Ammon's horn (tissue), 1 donor: ENCODE measurements at regions not wholly inside any gene's neighbourhood (a gene's known extent, or its start where the extent isn't known, plus 50 kb on each side); places are given as distances from the start of the nearest gene placed in this dataset.
"Not testable (repeated sequence)": the region's sequence is repeated elsewhere in the genome, so short reads cannot be mapped to it uniquely, and the experiment has no call there.

Experiments
- DNase-seq: peaks from one replicate; pipeline ENCODE4 v3.0.0-alpha.2; 2016; ENCODE audit warnings: low spot score

GRCh38 chr13:53101883-53102282 is 73.3 kb downstream of the OLFM4 start:
- no peak for DNase-seq

DNA sequence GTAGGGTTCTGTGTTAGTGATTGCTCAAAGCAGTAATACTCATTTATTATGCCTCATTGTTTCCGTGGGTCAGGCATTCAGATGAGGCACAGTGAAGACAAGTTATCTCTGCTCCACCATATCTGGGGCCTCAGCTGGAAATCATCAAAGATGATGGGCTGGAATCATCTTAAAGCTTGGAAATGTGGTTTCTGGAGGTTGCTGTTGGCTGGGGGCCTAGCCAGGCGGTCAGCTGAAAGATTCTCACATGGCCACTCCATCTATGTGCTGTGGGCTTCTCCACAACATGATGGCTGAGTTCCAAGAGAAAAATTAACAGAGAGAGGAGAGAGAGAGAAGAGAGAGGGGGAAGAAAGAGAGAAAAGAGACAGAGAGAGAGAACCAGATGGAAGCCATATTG is 75.5 kb downstream of the OLFM4 start:
- no peak for DNase-seq

- DNase-seq: no peak
These were observed 76.9 kb downstream of the OLFM4 start for GRCh38 chr13:53105477-53105876.

GRCh38 chr13:53105890-53106289 is 77.3 kb downstream of the OLFM4 start:
- DNase-seq: no peak

DNA sequence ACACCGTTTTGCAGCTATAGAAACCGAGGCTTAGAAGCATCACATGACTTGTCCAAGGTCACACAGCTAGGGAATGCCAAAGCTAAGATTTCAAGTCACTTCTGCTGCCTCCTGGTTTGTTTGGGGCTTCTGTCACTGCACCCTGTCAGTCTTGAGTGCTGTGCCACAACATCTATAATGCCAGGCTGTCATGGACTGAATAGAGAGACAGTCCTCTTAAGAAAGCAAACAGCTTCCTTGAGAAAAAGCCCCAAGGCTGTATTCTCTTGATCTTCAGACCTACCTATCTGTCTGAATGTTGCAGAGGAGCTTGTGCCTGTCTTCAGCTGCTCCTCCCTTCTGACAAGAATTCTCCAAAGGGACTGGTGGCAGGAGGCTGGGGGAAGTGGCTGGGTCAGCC is 81.6 kb downstream of the OLFM4 start:
- DNase-seq: no peak

DNA sequence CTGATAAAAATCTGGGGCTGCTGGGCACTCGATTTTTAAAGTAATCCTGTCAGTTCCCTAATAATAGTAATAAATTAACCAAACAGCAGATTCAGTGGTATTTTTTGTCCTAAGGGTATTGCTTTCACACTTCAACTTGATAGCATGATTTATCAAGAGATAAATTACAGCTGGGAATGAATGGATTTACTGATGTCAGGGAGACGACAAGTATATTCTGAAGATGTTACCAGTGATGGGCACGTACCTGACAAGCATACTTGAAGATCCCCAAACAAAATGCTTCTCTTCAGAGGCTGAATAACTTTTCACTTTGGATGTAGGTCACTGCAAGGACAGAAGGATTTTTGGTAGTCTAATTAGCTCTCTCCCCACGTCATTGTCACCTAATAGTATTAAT is 82.0 kb downstream of the OLFM4 start:
- DNase-seq: no peak

DNA sequence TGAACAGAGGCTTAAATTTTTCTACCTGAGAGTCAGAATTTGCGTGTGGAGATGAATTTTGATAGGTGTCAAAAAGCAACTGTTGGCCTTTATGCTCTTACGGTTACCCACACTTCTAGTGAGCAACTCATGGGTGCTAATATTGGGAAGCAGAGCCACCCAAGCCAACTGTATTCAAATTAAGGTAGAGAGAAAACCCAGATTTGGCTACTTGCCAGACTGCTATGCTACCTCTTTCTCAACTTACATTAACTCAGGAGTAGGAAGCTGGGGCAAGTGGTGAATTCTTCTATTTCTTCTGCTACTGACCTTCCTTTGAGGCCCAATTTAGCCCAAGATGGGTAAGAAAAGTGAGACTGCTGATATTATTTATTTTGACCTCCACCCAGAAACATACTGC is 83.9 kb downstream of the OLFM4 start:
- no peak for DNase-seq

DNA sequence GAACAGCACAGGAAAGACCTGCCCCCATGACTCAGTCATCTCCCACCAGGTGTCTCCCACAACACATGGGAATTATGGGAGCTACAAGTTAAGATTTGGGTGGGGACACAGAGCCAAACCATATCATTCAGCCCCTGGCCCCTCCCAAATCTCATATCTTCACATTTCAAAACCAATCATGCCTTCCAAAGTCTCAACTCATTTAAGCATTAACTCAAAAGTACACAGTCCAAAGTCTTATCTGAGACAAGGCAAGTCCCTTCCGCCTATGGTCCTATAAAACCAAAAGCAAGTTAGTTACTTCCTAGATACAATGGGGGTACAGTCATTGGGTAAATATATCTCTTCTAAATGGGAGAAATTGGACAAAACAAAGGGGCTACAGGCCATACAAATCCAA is 88.4 kb downstream of the OLFM4 start:
- DNase-seq: not testable (repeated sequence)

DNA sequence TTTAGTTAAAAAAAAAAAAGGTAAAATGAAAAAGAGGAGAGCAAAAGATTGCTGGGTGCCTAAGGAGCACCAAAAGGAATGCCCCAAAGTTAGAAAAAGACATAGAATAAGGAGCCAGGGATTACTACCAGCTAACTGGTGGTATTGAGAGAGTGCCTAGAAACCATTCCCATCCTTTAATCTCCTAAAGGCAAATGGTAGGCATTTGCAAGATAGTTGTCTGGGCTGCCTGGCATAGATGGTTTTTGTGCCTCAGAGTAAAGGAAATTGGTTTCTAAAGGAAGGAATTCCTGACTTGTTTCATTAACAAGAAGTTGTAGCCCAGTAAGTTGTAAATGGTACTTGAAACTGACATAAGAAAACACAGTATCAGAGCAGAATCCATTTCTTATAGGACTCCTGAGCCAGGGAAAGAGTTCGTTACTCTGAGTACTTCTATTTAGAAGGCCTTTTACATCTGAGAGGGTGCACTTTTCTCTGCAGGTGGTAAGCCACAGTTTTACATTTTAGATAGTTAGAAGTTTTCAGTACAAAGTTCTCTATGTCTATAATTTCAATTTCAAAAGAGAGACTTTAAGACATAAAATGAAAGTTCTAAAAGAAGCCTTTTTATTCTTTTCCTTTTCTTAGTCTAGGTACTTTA is 92.6 kb downstream of the OLFM4 start:
- no peak for DNase-seq

- DNase-seq: no peak
These were observed 93.3 kb downstream of the OLFM4 start for GRCh38 chr13:53121919-53122318.

- DNase-seq: no peak
These were observed 94.9 kb downstream of the OLFM4 start for GRCh38 chr13:53123536-53123935.

- DNase-seq: peak; percentile 19
These were observed 96.0 kb downstream of the OLFM4 start for GRCh38 chr13:53124623-53125022.

GRCh38 chr13:53126841-53127245 is 98.2 kb downstream of the OLFM4 start:
- DNase-seq: no peak

- DNase-seq: no peak
These were observed 98.8 kb downstream of the OLFM4 start for GRCh38 chr13:53127373-53127772.

GRCh38 chr13:53129864-53130393 is 101.3 kb downstream of the OLFM4 start:
- DNase-seq: no peak

DNA sequence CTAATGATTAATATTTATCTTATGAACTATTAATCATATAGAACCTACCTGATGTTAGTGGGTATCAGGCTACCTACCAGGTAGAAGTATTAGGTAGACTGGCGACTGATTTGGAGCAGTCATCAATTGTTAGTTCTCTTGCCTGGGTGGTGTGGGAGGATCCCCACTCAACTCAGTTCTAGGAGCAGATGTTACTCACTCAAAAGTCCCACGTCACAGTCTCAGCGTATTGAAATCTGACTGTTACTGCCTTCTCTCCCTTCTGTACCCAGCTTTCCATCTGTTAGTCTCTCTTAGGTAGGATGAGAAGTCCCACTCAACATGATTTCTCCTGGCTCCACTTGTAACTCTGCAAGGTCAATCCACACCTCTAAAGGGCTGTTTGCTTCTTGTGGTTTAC is 102.7 kb downstream of the OLFM4 start:
- DNase-seq: peak; percentile 61

- DNase-seq: no peak
These were observed 106.7 kb downstream of the OLFM4 start for GRCh38 chr13:53135301-53135700.

- no peak for DNase-seq
These were observed 108.1 kb downstream of the OLFM4 start for GRCh38 chr13:53136554-53137215.

DNA sequence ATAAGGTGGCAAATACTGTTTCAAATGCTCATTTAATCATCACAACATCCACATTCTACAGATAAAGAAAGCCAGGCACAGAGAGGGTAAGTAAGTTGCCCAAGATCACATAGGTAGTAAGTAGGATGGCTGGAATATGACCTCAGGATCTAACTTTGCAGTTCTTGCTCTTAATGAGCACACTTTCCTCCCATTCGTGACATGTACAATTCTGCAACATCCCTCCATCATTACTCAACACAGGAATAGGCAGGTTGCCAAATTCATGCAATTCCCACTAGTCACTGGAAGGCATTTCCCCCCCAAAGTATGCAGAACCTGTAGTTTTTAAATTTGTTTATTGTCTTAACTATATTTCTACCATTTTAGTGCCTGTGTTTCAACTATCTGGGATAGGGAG is 109.2 kb downstream of the OLFM4 start:
- DNase-seq: no peak

GRCh38 chr13:53138376-53139036 is 109.9 kb downstream of the OLFM4 start:
- no peak for DNase-seq

- no peak for DNase-seq
These were observed 112.7 kb downstream of the OLFM4 start for GRCh38 chr13:53141336-53141735.

GRCh38 chr13:53142306-53142705 is 113.7 kb downstream of the OLFM4 start:
- DNase-seq: no peak

DNA sequence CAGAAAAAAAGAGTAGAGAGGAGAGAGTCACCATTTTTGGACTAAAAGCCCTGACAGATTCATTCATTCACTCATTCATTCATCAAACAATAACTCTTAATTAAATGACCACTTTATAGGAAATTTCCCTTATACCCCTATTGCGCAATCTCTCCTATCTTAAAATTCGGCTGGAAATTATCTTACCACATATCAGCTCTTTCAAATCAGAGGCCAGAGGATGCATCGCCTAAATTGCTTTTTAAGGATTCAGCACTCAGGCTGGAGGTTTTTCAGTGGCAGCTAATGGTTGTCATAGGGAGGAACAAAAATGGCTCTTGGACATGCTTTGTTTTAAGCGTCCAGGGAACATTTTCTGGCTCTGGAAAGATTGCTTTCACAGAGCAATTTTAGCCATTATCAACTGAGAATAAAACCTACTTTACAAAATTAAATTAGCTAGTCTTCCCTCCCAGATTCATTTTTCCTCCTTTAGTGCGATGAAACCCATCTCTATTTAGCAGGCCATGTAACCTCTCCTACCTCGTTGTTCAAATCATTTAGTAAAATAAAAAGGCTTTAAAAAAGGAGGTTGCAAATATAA is 115.2 kb downstream of the OLFM4 start:
- no peak for DNase-seq
